ENCODE measurements at regions not wholly inside any gene's neighbourhood (a gene's known extent, or its start where the extent isn't known, plus 50 kb on each side); places are given as distances from the start of the nearest gene placed in this dataset.
A peak's percentile ranks its signal among the peaks of the same experiment; 100 is the strongest.

GRCh38 chr18:55120896-55121295 lies 161.6 kb upstream of the CCDC68 start:
- no peak for DNase-seq (ENCODE audit: low read depth, low spot score)

DNA sequence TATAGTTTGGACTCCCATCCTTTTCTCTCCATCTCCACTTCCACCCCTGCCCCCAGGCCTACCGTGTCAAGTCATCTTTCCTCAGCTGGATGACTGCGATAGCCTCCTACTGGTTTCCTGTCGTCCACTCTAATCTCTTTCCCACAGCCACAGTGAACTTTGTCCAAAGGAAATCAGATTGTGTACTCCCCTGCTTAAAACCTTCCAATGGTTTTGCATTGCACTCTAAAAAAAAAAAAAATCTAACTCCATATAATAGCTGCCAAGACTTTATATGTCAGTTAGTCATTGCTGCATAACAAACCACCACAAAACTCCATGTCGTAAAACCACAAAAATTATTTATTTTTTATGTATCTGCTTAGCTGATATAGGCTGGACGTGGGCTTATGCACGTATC lies 160.2 kb upstream of the CCDC68 start:
- DNase-seq (ENCODE audit: low read depth, low spot score), result no peak

GRCh38 chr18:55119016-55119415 lies 159.8 kb upstream of the CCDC68 start:
- DNase-seq (ENCODE audit: low read depth, low spot score), result no peak

DNA sequence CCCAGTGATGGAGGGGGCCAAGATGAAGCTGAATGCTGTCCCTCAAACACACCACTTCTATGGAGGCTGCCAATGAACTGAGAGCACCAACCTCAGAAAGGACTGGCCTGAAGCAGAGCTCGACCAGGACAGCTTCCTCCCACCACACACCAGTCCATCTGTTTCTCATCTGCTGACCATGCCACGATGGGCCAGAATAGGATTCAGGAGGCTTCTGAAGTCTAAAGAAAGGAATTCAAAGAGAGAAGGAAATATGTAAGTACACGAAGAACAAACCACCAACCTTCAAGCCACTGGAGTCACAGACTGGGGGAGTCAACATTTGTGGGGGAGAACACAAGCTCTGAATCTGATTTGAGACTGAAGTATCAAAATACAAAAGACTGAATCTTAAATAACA lies 157.6 kb upstream of the CCDC68 start:
- no peak for DNase-seq (ENCODE audit: low read depth, low spot score)

DNA sequence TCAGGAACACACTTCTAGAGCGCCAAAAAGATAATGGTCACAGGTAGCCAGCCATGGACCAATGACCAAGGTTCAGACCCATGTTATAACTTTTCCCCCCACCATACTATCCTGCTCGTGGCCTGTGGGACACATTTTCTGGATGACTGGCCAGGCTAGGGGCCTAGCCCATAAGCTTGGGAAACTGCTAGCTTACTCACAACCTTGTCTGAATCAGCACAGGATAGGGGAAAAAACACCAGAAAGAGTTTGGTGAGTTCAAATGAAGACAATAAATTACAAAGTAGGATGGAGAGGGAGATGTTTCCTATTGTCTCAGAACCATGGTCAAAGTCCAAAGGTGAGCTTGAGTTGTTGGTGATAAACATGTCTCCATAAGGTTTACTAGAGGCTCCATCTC lies 156.3 kb upstream of the CCDC68 start:
- no peak for DNase-seq (ENCODE audit: low read depth, low spot score)

DNA sequence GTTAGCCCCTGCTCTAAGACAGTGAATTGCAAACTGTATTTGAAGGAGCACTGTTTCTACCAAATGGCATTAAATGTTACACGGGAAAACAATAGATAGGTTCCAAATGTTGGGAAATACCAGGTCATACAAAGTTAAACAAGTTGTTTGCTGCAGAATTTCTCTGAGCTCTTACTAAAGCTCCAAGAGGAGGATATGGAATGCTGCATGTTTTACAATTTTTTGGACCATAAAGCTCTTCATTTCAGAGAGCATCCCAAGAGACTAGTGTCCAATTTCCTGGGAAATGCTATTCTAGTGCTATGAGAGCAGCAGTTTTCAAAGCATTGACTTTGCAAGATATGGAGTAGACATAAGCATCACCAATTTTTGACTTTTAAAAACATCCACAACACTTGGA lies 155.6 kb upstream of the CCDC68 start:
- DNase-seq (ENCODE audit: low read depth, low spot score), result no peak

DNA sequence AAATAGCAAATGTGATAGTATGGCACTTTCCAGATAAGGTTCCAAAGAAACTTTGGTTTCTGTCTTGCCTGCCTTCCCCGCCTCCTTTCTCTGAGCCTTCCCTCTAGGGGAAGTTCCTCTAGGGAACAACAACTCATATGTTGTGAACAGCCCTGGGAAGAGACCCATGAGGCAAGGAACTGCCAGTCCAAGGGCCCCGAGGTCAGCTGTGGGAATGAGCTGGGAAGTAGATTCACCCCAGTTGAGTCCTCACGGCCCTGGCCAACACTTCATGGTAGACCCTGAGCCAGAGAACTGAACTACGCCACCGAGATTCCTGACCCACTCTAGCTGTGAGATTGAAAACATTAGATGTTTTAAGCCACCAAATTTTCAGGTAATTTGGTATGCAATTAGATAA lies 154.5 kb upstream of the CCDC68 start:
- no peak for DNase-seq (ENCODE audit: low read depth, low spot score)

- no peak for DNase-seq (ENCODE audit: low read depth, low spot score)
These were observed 152.0 kb upstream of the CCDC68 start for GRCh38 chr18:55111271-55111670.

DNA sequence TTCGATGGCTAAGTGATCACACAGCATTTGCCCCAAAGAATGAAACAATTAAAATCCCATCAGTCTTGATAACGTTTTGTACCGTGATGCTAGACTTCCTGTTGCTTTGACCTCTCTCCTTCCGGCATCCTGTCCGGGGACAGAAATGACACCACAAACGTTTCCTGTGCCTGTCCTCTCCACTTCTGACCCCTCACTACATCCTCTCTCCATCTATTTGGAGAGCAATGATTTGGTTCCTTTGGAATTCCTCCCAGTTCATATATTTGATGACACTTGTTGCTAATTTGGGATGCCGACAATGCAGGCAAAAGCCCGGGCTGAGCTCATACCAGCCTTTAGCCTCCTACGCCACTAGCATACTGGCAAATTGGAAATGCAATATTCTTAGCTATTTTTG lies 151.2 kb upstream of the CCDC68 start:
- DNase-seq (ENCODE audit: low read depth, low spot score), result no peak

DNA sequence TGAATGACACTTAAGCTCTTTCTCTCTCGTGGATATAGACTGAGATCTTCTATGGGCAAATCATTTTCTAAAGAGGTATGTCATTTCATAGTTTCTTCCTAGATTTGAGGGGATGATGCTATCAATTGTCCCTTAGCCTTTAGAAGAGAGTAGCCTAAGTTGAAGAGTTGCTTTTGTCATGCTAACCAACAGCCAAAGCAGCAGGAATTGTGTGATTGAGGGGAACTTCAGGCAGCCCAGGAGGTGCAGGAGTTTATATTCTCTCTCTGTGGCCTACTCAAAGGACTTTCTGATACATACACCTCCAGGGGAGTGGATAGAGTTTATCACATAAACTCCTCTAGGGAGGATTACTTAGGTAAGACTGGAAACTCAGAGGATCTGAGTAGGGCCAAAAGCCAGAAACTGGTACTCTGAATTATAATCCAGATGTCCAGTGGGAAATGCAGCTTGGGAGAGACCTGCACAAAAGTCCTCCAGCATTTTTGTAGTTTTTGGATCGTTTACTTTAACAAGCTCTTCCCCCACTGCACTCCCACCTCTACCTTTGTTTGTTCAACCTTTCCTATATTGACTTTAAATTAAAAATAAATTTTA lies 150.7 kb upstream of the CCDC68 start:
- no peak for DNase-seq (ENCODE audit: low read depth, low spot score)

GRCh38 chr18:55106906-55107305 lies 147.6 kb upstream of the CCDC68 start:
- no peak for DNase-seq (ENCODE audit: low read depth, low spot score)

DNA sequence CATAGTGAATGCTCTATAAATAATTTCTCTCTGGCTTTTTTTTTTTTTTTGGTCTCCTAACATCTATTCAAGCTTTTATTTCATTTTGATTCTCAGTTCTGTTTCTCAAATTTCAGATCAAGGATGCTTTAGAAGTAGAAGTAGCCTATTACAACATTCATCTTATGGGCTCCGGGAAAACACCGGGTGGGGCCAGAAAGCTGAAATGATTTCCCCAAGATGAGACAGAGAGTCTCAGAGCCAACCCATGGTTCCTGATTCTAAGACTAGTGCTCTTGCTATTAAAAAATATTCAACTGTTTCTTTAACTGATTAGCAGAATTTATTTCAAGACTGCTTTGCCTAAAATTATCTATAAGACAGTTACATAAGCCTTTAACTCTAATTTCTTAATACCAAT lies 147.2 kb upstream of the CCDC68 start:
- DNase-seq (ENCODE audit: low read depth, low spot score), result no peak

DNA sequence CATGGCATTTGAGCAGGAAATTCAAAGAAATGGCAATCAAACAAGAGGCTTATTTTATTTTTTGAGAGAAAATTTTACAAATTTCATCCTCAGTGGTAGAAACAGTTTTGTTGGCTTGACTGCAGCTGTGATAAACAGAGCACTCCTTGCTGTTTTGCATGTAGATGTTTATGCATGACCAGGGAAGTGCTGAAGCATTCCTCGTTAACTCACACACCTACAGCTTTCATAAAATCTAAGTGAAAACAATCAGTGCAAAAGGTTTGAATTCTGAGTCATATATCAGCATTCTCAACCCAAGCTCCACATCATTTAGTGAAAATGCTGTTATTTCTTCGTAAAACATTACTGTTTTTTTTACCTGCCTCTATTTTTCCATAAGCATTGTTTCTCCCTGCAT lies 146.6 kb upstream of the CCDC68 start:
- DNase-seq (ENCODE audit: low read depth, low spot score), result peak; percentile 29

- no peak for DNase-seq (ENCODE audit: low read depth, low spot score)
These were observed 143.7 kb upstream of the CCDC68 start for GRCh38 chr18:55102958-55103456.

DNA sequence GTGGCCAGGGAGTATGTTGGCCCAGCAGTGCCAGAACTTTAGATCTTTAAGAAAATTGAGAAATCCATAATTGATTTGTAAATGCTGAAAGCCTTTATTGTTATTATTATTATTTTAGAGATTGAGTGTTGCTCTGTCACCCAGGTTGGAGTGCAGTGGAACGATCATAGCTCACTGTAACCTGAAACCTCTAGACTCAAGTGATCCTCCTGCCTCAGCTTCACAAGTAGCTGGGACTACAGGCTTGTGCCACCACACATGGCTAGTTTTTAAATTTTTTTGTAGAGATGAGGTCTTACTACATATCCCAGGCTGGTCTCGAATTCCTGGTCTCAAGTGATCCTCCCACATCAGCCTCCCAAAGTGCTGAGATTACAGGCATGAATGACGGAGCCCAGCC lies 143.2 kb upstream of the CCDC68 start:
- no peak for DNase-seq (ENCODE audit: low read depth, low spot score)

DNA sequence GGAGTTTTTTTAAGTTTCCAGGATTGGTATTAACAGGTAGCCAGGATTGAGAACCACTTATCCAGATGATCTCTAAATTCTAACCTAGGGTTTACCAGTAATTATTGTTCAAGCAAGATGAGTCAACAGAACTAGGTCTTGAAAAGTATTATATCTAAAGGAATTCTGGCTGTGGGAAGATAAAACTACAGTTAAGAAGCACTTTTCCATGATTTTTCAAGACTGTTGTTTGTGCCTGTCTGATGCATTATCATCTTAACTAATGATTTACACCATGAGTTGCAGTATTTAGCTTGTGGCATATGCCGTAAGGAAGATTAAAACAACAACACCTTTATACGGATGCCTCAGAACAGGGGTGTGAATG lies 142.2 kb upstream of the CCDC68 start:
- DNase-seq (ENCODE audit: low read depth, low spot score), result no peak

DNA sequence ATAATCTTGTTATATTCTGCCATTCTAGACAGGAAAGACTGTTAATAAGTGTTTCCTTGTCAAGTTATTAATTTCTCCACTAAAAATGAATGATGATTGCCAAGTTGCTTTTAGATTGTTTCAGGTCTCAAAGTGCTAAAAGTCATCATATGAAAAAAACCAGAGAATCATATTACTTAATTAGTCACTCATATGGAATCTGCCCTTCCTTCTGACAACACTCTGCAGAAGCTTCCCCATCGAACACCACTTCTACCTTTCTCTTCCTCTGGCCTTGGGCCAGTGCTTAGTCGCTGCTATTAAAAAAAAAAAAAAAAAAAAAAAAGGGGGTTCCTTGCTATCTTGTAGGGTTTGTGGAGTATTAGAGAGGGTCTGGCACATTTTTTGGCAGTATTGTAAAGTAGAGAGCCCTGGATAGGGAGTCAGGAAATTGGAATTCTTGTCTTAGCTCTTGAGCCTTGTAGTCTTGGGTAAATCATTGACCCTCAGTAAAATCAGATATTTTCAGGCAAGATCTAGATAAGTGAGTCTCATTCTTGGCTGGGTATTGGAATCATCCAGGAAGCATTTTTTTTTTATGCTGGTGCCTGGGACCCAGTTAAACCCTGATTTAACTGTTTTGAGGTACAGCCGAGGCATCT lies 141.7 kb upstream of the CCDC68 start:
- DNase-seq (ENCODE audit: low read depth, low spot score), result peak; percentile 35

DNA sequence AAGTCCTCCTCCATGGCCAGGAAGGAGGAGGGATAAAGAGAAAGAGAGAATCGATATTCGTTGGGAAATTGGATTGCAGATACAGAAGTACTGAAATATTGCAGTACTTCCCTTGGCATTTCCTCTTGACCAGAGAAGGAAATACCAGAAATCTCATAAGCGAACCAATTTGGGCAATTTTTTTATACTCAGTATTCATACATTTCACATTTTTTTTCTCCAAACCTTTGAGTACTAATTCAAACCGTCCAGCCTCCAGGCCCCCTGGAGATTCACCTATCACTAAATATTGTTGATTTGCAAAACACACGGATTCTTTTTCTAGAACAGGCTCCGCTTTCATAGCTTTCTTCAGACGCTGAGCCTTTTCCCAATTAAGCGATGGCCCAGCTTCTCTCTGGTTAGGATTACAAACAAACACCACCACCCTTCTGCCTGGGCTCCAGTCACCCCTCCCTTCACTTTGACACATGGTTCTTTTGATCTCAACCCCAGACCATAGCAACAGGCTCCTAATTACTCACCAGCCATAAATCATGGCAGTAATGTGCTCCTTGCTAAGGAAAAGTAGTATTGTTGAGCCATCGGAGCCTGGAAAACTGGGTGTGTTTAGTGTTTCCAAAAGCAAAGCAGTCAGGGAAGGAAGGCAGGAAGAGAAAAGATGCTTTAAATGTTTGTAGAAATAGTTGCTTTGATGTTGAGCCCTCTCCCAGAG lies 138.4 kb upstream of the CCDC68 start:
- peak; percentile 78 for DNase-seq (ENCODE audit: low read depth, low spot score)

GRCh38 chr18:55096263-55096951 lies 137.1 kb upstream of the CCDC68 start:
- DNase-seq (ENCODE audit: low read depth, low spot score), result peak; percentile 63

DNA sequence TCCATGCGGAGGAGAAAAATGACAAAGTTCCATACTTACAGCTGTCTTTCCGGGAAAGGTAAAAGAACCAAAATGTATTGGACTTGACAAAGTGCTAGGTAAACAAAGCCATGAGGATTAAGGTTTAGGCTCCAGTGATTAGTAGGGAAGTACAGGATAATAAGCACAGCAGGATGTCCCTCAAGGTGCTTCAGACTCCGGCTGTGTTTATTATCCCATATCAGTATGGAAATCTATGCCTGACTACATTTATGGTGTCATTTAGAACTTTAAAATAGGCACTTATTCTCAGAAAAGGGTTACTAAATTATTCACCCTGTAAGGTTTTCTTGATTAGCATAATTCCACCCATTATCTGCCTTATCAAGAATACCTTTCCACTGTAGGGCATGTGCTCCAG lies 136.3 kb upstream of the CCDC68 start:
- no peak for DNase-seq (ENCODE audit: low read depth, low spot score)

DNA sequence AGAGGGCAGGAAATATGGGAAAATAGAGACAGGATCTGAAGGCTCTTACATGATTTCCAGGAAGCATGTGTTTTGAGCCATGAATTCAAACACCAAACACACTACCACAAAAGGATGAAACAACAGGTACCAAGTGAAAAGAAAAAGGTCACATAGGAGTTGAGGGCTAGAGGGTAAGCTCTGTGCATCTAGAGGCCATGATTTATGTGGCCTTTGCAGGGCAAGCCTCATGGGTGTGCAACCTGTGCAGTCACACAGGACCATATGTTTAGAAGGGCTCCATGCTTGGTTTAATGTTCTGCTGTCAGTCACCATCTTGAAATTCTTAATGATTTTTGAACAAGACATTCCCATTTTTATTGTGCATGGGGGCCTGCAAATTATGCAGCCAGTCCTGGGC lies 134.5 kb upstream of the CCDC68 start:
- DNase-seq (ENCODE audit: low read depth, low spot score), result no peak

GRCh38 chr18:55093295-55093694 lies 134.0 kb upstream of the CCDC68 start:
- no peak for DNase-seq (ENCODE audit: low read depth, low spot score)

GRCh38 chr18:55092166-55092565 lies 132.9 kb upstream of the CCDC68 start:
- no peak for DNase-seq (ENCODE audit: low read depth, low spot score)
